NCI-H82 treated with DMSO at 0.1 percent for 48 hours (cell line): ENCODE measurements at regions not wholly inside any gene's neighbourhood (a gene's known extent, or its start where the extent isn't known, plus 50 kb on each side); places are given as distances from the start of the nearest gene placed in this dataset.

Experiments used
- DNase-seq: peaks from one replicate; lab custom pipeline; 2025; ENCODE audit not compliant: unreplicated experiment; lab: John Stamatoyannopoulos, UW

DNA sequence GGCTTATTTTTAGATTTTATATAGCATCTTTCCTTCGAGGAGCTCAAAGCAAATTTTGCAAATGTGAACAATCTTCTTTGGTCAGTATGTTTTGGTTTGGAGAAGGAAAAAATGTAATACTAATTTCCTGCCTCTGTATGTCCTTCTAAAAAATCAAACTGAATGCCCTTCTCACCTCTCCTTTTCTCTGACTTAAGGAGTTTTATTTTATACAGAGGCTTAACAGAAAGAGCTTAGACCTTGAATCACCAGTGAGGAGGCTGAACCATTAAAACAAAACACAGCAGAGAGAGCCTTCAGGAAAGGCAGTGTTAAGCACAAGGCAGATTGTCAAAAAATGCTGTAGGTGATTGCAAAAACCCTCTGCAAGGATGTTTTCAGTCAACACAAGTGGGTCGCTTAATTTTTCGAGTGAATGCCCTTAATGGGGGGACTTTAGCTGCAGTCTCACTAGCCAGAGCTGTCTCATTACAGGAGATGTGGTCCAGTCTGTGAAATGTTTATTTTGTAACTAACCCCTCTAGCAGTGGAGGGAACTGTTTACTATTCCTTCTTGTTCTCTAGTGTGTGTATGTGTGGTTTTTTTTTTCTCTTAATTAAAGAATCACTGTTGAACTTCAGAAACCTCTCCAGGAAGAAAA lies 481.3 kb upstream of the CITED2 start:
- DNase-seq = no peak

DNA sequence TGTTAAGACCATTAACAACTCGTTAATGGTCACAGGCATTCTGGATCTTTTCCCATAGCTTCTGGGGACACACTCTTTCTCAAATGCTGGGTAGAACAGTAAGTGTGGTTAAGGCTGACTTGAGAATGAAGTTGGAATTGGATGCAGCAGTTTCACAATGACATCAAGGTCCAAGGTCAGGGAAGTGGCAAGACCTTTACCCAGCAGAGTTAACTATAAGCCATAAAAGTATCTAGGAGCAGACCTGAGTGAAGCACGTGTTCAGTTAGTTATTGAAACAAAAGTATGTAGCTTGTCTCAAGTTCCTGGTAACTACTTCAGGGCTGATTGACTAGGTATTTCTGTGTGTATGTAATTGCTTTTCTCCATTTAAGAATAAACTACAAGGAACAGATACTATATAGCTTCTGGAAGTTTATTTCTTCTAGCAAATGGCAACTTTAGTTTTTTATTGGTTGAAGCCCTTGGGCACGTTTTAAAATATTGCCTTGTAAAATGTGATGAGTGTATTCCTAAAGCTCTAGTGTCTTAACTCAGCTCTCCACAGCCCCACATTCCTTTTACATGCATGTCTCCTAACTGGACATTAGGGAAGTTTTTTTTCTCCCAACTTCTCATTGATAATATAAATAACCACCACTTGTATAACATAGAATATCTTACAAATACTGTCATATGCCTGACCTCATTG lies 479.0 kb upstream of the CITED2 start:
- DNase-seq = no peak

DNA sequence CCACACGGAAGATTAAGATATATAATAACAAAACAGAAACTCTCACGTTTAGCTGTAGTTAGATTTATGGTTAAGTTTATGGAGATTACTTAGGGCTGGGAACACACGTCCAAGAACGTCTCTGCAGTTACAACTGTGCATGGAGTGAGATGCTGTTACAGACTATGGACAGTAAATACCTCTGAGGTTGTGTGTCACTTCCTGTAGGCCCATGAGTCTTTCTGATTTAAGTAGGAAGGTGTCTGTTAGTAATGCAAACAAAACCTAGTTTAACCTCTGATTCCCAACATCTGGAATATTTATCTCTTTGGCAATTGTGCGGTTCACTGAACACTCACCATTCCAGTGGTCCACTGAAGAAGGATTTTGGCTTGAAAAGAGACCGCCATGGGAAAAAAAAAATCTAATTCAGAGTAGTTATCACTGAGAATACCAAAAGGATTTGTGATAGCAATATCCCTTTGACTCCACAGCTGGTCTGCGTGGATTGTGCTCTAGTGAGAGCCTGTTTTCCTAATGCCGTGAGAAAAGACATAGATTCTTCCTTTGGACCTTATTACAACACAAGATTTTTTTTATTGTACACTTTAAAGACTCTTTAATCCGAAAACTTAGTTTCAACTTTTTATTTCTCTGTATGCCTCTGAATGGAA lies 478.2 kb upstream of the CITED2 start:
- DNase-seq = no peak

DNA sequence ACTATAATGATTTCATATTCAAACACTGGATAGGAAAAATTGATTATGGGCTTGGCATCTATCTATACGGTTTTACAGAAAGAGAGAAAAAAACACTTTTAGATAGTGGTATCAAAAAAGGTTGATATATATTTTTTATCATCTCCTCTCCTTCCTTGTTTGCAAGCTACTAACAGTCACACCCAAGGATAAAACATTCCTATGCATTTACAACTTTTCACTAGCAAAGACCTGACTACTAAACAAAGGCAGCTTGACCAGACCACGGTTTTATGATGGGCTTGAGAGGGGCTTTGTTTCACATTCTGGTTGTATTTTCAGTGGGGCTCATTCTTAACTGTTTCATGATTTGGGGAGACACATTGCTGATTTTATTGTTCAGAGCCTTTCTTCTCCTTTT lies 477.6 kb upstream of the CITED2 start:
- DNase-seq = no peak

DNA sequence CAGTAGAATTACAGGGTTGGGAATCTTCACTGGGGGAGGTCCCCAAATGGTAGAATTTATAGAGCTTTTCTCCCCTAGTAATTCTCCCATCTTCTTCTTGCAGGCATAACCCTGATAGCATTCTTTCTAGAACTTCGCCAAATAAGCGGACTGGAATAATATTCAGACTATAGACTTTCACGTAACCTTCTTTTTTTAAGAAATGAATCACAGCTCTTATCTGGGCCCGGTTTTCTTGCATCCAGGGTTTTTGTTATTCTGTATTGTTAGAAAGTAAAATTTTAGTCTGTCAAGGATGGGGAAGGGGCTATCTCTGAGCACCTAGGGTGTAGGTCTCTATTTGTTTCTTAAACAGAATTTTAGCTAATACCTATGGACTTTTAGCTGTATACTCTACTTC lies 476.8 kb upstream of the CITED2 start:
- no peak for DNase-seq

DNA sequence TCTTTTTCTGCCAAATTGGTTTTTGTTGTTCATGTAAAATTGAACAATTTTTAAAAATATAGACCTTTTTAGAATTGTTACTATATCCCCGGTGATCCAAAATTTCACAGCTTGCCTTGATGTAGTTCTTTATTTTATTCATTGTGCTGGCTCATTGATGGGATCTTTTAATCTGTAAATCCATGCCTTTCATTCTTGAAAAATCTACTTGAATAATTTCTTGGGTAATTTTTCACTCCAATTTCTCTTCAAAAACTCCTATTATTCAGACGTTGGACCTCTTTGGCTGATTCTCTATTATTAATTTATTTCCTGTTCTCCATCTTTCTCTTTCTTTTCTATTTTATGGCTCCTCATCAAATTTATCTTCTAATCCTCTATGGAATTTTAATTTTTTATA lies 476.1 kb upstream of the CITED2 start:
- no peak for DNase-seq

DNA sequence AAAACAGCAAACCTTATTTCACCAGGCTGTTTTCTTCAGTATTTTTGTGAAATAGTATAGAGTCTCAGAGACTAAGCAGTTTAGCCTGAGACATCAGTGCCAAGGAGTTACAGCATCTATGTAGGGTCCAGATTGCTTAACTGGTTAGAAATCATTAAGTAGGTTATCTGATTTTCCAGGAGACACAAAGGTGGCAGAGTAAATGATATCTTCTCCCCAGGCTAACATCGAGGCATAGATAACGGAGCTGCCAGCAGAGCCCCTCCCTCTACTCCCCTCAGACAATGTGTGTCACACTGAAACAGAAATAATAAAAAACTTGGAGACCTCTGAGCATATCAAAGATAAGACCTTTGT lies 473.0 kb upstream of the CITED2 start:
- DNase-seq = no peak

DNA sequence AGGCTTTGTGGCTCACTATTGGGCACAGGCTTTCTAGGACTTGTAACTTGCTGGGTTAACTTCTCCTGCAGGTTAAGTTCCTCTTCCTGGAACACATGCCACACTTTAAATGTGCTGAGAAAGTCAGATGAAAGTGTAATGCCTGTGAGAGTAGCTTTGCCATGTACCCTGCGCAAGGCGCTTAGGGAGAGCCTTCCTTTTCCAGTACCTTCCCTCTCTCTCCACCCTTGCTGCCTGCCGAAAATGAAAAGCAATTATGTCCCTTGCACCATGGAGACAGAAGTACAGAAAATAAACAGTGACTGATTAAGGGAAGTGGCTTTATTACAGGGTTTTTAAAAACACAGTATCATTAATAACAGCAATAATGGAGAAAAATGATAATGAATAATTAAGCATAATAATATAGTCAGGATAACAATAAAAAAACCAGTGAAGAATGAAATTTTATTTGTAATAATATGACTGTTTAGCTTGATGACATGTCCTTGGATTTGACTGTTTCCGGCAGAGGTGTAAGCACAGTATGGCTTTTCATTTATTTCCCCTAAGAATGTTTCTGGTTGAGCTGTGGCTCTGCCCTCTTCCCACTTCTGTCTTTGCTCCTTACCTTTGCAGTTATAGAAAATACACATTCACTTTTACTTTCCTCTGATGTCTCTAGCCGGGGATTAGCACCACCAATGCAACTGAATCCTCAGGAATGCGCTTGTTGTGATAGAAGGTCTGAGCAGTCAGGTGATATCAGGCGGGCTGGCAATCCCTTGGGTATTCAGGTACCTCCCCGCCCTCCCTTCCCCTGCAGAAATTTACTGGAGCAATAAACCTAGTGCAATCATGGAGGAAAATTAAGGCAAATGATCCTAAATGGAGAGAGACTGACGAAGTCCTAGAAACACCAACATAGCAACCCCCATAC lies 472.3 kb upstream of the CITED2 start:
- DNase-seq = no peak

DNA sequence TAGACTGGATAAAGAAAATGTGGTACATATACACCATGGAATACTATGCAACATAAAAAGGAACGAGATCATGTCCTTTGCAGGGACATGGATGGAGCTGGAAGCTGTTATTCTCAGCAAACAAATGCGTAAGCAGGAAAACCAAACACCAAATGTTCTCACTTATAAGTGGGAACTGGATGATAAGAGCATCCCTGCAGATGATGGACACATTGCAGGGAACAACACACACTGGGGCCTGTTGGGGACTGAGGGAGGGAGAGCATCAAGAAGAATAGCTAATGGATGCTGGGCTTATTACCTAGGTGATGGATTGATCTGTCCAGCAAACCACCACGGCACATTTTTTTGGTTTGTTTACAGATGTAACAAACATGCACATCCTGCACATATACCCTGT lies 470.5 kb upstream of the CITED2 start:
- DNase-seq = no peak

DNA sequence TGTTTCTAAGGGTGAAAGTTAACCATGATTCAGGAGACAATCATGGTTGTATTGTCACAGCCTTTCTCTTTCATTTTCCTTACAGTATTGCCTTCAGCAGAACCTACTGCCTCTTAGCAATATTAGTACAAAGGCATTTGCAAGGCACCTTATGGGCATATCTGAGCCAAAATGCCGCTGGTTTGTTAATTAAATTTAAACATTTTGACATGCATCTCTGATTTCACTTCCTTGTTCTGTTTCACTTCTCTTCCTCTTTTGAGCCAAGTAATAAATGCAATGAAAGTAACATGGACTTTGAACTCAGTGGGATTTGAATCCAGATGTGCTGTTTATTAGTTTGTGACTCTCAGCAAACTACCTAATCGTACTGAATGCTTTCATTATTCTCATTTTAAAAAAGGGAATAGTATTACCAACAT lies 467.4 kb upstream of the CITED2 start:
- DNase-seq = no peak

DNA sequence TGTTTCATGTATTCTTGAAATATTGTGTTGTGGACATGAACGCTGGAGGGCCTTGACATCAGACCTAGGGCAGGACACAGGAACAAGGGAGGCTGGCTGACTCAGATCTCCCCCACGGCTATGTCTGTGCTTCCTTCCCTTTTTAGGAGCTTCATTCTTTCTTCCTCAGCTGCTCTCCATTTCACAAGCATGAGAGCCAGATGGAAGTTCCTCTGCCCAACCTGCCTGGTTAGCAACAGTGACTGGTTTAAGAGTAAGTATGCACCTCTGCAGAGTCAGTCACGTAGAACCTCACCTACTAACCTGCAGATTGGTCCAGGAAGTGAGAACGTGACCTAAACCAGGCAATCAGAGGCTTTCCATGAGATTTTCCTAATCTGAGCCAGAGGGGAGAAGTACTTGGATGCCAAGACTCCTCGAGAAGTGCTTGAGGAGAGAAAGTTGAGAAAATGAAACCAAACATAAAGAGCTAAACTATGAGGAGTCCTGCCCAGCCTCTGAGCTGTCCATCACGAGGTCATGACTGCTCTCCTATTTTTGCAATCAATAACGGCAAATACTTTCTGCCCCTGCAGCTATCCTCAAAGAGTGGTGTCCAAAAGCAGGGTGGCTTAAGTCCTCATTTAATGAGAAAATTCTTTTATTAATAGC lies 465.2 kb upstream of the CITED2 start:
- DNase-seq = no peak

DNA sequence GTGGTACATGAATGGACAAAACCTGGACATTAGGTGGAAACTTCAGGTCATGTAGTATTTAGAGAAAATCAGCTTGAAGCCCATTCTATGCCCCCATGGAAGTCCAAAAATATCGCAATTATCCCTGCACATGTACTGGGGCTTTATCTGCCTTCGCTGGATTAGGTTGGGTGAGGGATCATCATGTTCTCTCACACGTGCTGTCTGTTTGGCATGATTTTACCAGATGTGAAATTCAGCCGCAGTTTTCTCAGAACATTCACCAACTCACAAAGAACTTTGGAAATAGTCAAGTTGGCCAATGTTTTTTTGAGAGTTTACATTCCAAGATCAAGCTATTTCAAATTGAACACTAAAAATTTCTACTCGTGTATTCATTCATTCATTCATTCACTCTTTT lies 459.8 kb upstream of the CITED2 start:
- DNase-seq = no peak

DNA sequence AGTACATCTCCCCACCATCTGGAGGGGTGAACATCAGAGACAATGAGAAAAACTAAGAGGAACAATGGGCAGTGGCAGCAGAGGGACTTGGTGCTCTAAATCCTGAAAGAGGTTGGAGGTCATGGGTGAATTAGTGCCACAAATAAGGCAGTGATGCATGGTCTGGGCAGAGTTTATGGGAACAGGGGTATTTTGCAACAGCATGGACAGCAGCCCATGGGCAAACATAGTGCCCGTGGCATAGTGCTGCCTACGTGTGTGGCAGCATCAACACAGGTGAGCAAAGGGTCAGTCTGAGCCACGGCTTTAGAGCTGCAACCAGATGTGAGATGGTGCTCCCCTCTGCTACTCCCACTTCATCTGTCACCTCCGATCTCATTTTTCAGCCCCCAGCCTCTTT lies 459.1 kb upstream of the CITED2 start:
- DNase-seq = no peak

DNA sequence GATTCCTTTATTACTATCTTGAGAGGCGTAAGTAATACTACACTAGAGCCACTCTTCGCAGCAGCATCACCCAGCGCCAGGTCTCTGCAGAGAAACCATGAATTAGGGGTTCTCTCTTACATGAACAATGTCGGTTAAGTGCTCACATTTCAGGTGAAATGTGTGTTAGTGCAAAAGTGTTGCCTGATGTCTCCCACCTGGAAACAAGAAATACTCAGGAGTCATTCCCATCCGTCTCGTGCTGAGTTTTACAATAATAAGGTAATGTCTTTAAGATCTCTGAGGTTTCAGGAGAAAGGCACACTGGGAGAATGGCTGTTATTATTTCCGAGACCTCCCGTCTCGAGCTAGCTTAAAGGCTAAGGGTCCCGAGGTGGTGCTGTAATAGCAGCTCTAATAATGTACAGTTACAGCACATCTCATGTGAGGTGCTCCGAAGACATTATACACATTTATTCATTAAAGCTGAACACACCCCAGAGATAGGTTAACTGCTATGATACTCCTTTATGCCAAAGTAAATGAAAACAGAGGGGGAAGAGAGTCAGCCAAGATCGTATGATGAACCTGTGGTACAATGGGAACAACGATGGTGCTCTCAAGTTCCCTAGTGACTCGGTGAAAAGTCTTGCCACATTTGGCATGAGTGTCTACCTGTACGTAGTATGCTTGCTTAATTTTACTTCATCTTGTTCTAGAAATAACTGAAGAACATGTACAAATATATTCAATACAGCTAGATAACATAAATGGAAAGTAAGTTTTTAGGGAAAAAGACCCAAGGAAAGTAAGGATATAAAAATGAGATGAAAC lies 458.3 kb upstream of the CITED2 start:
- no peak for DNase-seq

DNA sequence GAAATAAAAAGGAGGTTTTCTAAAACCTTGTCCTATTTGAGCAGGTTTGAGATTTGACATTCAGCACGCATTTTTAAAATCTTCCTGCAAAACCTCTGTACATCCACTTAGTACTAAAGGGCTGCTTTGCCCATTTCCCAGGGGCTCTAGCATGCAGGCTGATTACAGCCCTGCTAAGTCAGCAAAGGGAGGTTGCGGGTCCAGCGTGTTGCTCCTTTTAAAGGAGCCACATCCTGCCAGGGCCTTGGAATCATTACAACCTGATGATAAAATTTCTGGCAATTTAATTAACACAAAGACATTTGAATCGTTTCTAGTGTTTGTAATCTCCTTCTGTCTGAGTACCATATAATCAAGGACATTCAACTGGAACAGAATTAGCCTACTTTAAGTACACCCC lies 455.1 kb upstream of the CITED2 start:
- no peak for DNase-seq

DNA sequence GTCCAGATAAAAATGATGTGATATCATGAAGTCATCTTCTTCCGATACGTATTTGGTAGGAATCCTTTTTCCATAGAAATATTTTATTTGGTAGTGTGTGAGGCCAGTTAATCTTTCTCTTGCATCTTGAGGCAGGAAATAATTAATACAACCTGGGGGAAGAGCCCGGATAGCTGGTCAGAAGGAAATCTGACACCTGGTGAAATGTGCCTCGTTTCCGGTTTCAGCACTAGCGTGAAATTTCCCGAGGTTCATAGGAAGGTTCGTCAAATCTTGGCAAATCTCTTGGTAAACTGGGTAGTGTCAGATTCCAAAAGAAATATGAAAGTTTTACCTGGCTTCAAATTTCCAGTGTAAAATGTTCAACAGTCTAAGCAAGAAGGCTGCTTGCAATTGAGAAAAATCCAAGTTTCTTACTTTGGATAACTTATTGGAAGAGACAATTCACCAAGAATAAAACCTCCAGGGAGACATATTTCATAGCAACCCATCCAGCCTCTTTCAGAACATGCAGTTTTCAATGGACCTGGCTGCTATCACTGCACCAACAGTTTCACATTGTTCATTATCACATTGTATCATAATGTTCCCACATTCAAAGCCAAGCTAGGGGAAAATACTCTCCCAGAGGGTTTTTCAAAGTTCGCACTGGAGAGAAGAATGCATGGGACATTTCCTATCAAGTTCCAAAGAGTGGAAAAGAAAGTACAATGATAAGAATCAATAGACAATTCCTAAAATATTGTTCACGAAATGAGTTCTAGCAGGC lies 454.5 kb upstream of the CITED2 start:
- DNase-seq = no peak

DNA sequence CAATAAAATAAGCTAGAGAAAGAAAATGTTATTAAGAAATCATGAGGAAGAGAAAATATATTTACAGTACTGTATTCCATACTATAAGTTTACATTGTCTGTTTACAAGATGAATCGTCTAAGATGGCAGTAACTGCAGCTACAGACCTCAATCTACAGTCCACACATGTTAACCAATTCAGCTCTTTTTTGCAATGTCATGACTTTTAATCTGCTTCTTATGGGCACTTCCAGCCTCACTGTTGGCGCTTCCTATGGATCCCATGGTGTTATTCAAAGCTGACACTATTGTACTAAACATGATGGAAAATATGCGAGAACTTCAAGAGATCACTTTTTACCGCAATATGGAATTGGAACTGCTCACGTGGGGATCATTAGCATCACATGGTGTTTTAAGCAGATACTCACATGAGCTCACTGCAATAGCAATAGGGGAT lies 451.5 kb upstream of the CITED2 start:
- DNase-seq = no peak

DNA sequence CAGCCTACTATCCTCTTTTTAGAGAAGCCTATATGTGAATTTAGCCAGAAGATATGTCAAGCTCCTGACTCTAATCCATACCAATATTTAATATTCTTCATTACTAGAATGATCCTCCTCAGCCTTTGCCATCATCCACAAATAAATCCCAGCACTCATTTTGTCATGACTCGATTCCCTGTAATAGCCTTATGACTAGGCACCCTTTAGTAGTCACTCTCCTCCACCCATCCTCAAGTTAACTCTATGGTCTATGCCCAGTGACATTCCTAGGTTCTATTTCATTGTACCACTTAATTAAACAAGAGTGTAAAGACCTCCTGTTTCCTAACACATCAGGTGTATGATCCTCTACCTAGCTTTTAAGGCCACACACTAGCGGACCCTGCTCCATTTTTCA lies 450.4 kb upstream of the CITED2 start:
- no peak for DNase-seq

DNA sequence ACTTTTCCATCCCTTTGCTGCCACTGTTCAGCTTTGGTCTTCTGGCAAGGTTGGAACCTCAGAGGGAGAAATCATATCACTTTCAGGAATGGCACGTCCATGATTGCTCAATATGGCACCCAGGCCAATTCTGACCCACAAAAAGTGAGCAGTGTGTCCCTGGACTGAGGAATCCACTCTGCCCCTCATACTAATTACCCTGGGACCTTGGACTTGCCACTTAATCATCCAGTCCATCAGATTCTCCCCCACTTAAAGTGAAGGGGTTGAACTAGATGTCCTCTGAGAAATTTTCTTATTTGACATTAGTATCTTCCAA lies 449.3 kb upstream of the CITED2 start:
- no peak for DNase-seq
